RWPE2 (cell line): ENCODE measurements at regions not wholly inside any gene's neighbourhood (a gene's known extent, or its start where the extent isn't known, plus 50 kb on each side); places are given as distances from the start of the nearest gene placed in this dataset.

Source experiments
- ATAC-seq: fragments of 200-7000 bp; cut with Tn5 transposase; 3 replicates; pipeline ENCODE4 v1.9.1; 2021; ENCODE audit warnings: low read depth
- DNase-seq: peaks from one replicate; pipeline ENCODE4 v3.0.0-alpha.2; 2020; ENCODE audit warnings: low spot score
- H3K27ac ChIP-seq: fragments of 450-650 bp; 2 replicates; pipeline ENCODE4 v1.5.1; 2017; ENCODE audit warnings: mild to moderate bottlenecking; ENCODE audit not compliant: poor library complexity, severe bottlenecking
- H3K27me3 ChIP-seq: fragments of 250-450 bp; sonication (Bioruptor Pico); 2 replicates; pipeline ENCODE4 v1.5.1; 2021; ENCODE audit warnings: mild to moderate bottlenecking, moderate library complexity; ENCODE audit not compliant: insufficient read depth, poor library complexity, severe bottlenecking
- H3K36me3 ChIP-seq: fragments of 250-450 bp; sonication (Bioruptor Pico); 2 replicates; pipeline ENCODE4 v1.5.1; 2020; ENCODE audit warnings: low read depth, mild to moderate bottlenecking, moderate library complexity
- H3K4me1 ChIP-seq: fragments of 250-450 bp; sonication (Bioruptor Pico); 2 replicates; pipeline ENCODE4 v1.5.1; 2021; ENCODE audit warnings: mild to moderate bottlenecking, moderate library complexity; ENCODE audit not compliant: insufficient read depth, poor library complexity, severe bottlenecking
- H3K4me3 ChIP-seq: fragments of 250-450 bp; sonication (Bioruptor Pico); 2 replicates; pipeline ENCODE4 v1.5.1; 2021; ENCODE audit warnings: mild to moderate bottlenecking, moderate library complexity; ENCODE audit not compliant: severe bottlenecking
- H3K9me3 ChIP-seq: fragments of 250-450 bp; sonication (Bioruptor Pico); 2 replicates; pipeline ENCODE4 v1.5.1; 2021; ENCODE audit warnings: mild to moderate bottlenecking, moderate library complexity; ENCODE audit not compliant: severe bottlenecking
- CTCF ChIP-seq: fragments of 450-650 bp; IDR thresholded peaks from one replicate; pipeline ENCODE4 v1.5.1; 2017; ENCODE audit warnings: mild to moderate bottlenecking, moderate library complexity; ENCODE audit not compliant: poor library complexity, severe bottlenecking

- Histone ChIP-seq H3K36me3 (no peaks in the 10 kb centered on the region), H3K27ac (no peak overlapping the region), H3K9me3 (no peaks in the 10 kb centered on the region), H3K4me1 (no peaks in the 10 kb centered on the region), H3K4me3 (no peak overlapping the region), H3K27me3 (no peaks in the 10 kb centered on the region)
- ATAC-seq (no peak), DNase-seq (no peak)
- no peak for TF ChIP-seq CTCF
Observed at GRCh38 chr6:98230250-98230649, 604.1 kb upstream of the POU3F2 start.

- no peak for ATAC-seq
- Histone ChIP-seq H3K9me3 (no peaks in the 10 kb centered on the region), H3K4me1 (no peaks in the 10 kb centered on the region), H3K36me3 (no peaks in the 10 kb centered on the region), H3K4me3 (no peak overlapping the region), H3K27me3 (no peaks in the 10 kb centered on the region), H3K27ac (no peak overlapping the region)
- no peak for DNase-seq
- no peak for TF ChIP-seq CTCF
Observed at GRCh38 chr6:98239057-98239456, 595.3 kb upstream of the POU3F2 start.

GRCh38 chr6:98241630-98242029 is 592.7 kb upstream of the POU3F2 start:
- ATAC-seq (no peak), DNase-seq (no peak)
- Histone ChIP-seq H3K27ac (no peak overlapping the region), H3K4me3 (no peak overlapping the region), H3K27me3 (no peaks in the 10 kb centered on the region), H3K36me3 (no peaks in the 10 kb centered on the region), H3K4me1 (no peaks in the 10 kb centered on the region), H3K9me3 (no peaks in the 10 kb centered on the region)
- no peak for TF ChIP-seq CTCF

GRCh38 chr6:98254624-98255023 is 579.8 kb upstream of the POU3F2 start:
- no peak for DNase-seq
- no peak overlapping the region for H3K27ac ChIP-seq
- peaks cover 5% of the 10 kb centered on the region for H3K27me3 ChIP-seq
- H3K4me1 ChIP-seq, result no peaks in the 10 kb centered on the region
- no peaks in the 10 kb centered on the region for H3K9me3 ChIP-seq
- no peak for ATAC-seq
- no peak overlapping the region for H3K4me3 ChIP-seq
- TF ChIP-seq CTCF, result no peak
- no peaks in the 10 kb centered on the region for H3K36me3 ChIP-seq

GRCh38 chr6:98260382-98260781 is 574.0 kb upstream of the POU3F2 start:
- Histone ChIP-seq H3K9me3 (no peaks in the 10 kb centered on the region), H3K27ac (no peak overlapping the region), H3K4me1 (no peaks in the 10 kb centered on the region), H3K36me3 (no peaks in the 10 kb centered on the region), H3K27me3 (no peaks in the 10 kb centered on the region), H3K4me3 (no peak overlapping the region)
- no peak for DNase-seq
- no peak for ATAC-seq
- TF ChIP-seq CTCF, result no peak
